Naive B cell (primary cell): ENCODE measurements at regions not wholly inside any gene's neighbourhood (a gene's known extent, or its start where the extent isn't known, plus 50 kb on each side); places are given as distances from the start of the nearest gene placed in this dataset.

Experiments used
- ATAC-seq, 2 donors: fragments of 150-1000 bp; cut with Tn5 transposase; 2 replicates each; pipeline ENCODE4 v1.10.0; 2021; ENCODE audit warnings: low read depth in 2 of 2, mild to moderate bottlenecking in 2 of 2, moderate library complexity in 2 of 2
- DNase-seq: peaks from one replicate; pipeline ENCODE4 v3.0.0; 2022
- H3K27ac Mint-ChIP-seq, 6 donors: one replicate each; pipeline ENCODE4 v1.8.0; 2020 to 2022; ENCODE audit warnings: mild to moderate bottlenecking in 6 of 6, mixed read lengths in 6 of 6, moderate library complexity in 5 of 6, inconsistent platforms in 2 of 6
- H3K27me3 Mint-ChIP-seq, 3 donors: one replicate each; pipeline ENCODE4 v1.8.0; 2021 to 2022; ENCODE audit warnings: mixed read lengths in 3 of 3, mild to moderate bottlenecking in 1 of 3
- H3K36me3 Mint-ChIP-seq, 2 donors: one replicate each; pipeline ENCODE4 v1.8.0; 2020 to 2022; ENCODE audit warnings: mixed read lengths in 2 of 2, inconsistent platforms in 1 of 2, mild to moderate bottlenecking in 1 of 2
- H3K4me1 Mint-ChIP-seq, 3 donors: one replicate each; pipeline ENCODE4 v1.8.0; 2020 to 2022; ENCODE audit warnings: mixed read lengths in 3 of 3, inconsistent platforms in 1 of 3, mild to moderate bottlenecking in 1 of 3, moderate library complexity in 1 of 3
- H3K4me3 Mint-ChIP-seq, 8 donors: one replicate each; pipeline ENCODE4 v1.8.0; 2020 to 2022; ENCODE audit warnings: mild to moderate bottlenecking in 8 of 8, mixed read lengths in 8 of 8, moderate library complexity in 8 of 8, inconsistent platforms in 2 of 8
- H3K9me3 Mint-ChIP-seq, 7 donors: one replicate each; pipeline ENCODE4 v1.8.0; 2020 to 2022; ENCODE audit warnings: mixed read lengths in 7 of 7, mild to moderate bottlenecking in 5 of 7, inconsistent platforms in 2 of 7, moderate library complexity in 1 of 7

- peak overlapping the region in 1 of 6 donors; percentile 37 for H3K27ac Mint-ChIP-seq
- no peak for DNase-seq
- no peaks in the 10 kb centered on the region for H3K27me3 Mint-ChIP-seq
- peaks cover 0 to 6% of the 10 kb centered on the region in 2 donors for H3K36me3 Mint-ChIP-seq
- H3K4me1 Mint-ChIP-seq = no peaks in the 10 kb centered on the region
- H3K4me3 Mint-ChIP-seq = no peak overlapping the region
- ATAC-seq = no peak
- H3K9me3 Mint-ChIP-seq = peaks cover 7 to 44% (median 17%) of the 10 kb centered on the region in 7 donors
Observed at GRCh38 chr14:44379292-44379977, 127.6 kb downstream of the FSCB start.

DNA sequence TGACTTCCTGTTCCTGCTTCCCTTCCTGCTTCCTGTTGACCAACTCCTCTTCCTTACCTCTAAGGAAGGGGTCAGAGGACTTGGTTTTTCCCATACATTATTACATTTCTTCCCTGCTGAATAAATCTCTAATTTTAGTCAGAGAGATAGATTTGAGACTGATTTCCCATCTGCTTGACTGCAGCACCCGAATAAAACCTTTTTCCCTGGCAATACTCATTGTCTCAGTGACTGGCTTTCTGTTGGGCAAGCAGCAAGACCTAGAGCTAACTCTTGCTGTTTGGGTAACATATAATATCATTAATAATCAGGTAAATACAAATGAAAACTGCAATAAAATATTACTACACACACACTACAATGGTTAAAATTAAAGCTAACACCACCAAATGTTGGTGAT lies 132.2 kb downstream of the FSCB start:
- ATAC-seq (no peak), DNase-seq (no peak)
- H3K27ac Mint-ChIP-seq = no peak overlapping the region
- H3K9me3 Mint-ChIP-seq = peaks cover 8 to 36% (median 20%) of the 10 kb centered on the region in 7 donors
- H3K4me3 Mint-ChIP-seq = no peak overlapping the region
- H3K27me3 Mint-ChIP-seq = no peaks in the 10 kb centered on the region
- no peaks in the 10 kb centered on the region for H3K4me1 Mint-ChIP-seq
- H3K36me3 Mint-ChIP-seq = peaks cover 0 to 6% of the 10 kb centered on the region in 2 donors

- no peak overlapping the region for H3K4me3 Mint-ChIP-seq
- H3K4me1 Mint-ChIP-seq = no peaks in the 10 kb centered on the region
- ATAC-seq = no peak
- no peak for DNase-seq
- H3K27ac Mint-ChIP-seq = no peak overlapping the region
- peaks cover 0 to 6% of the 10 kb centered on the region in 2 donors for H3K36me3 Mint-ChIP-seq
- H3K27me3 Mint-ChIP-seq = no peaks in the 10 kb centered on the region
- peaks cover 5 to 32% (median 20%) of the 10 kb centered on the region in 7 donors for H3K9me3 Mint-ChIP-seq
Observed at GRCh38 chr14:44372807-44373489, 134.1 kb downstream of the FSCB start.

DNA sequence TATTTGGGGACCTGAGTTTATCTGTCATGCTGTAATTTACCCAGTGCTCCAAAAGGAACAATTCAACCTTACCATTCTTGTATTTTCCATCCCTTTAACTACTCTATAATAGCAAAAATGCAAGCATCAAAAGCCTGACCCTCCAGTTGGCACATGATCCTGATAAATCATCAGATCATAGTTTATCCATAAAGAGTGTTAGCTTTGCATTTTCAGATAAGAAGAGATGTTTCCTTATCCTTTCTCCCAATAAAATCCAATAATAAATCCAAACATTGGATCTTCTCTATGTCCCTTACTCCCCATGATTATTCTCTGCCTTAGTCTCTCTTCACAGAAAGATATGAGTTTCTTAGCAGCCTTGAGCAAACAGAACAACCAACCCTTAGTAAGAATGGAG lies 134.9 kb downstream of the FSCB start:
- DNase-seq (no peak), ATAC-seq (no peak)
- no peak overlapping the region for H3K4me3 Mint-ChIP-seq
- H3K27ac Mint-ChIP-seq = no peak overlapping the region
- H3K9me3 Mint-ChIP-seq = peaks cover 5 to 25% (median 14%) of the 10 kb centered on the region in 7 donors
- H3K27me3 Mint-ChIP-seq = no peaks in the 10 kb centered on the region
- no peaks in the 10 kb centered on the region for H3K4me1 Mint-ChIP-seq
- peaks cover 0 to 3% of the 10 kb centered on the region in 2 donors for H3K36me3 Mint-ChIP-seq

- H3K27ac Mint-ChIP-seq = no peak overlapping the region
- H3K4me3 Mint-ChIP-seq = no peak overlapping the region
- ATAC-seq (no peak), DNase-seq (no peak)
- H3K4me1 Mint-ChIP-seq = no peaks in the 10 kb centered on the region
- H3K36me3 Mint-ChIP-seq = no peaks in the 10 kb centered on the region
- H3K9me3 Mint-ChIP-seq = peaks cover 4 to 11% (median 7%) of the 10 kb centered on the region in 7 donors
- H3K27me3 Mint-ChIP-seq = no peaks in the 10 kb centered on the region
Observed at GRCh38 chr14:44370727-44371126, 136.4 kb downstream of the FSCB start.

- H3K36me3 Mint-ChIP-seq = no peaks in the 10 kb centered on the region
- no peaks in the 10 kb centered on the region for H3K4me1 Mint-ChIP-seq
Observed at GRCh38 chr14:44369401-44370123, 137.5 kb downstream of the FSCB start.

GRCh38 chr14:44361083-44361482 lies 146.0 kb downstream of the FSCB start:
- Mint-ChIP-seq H3K27me3 (no peaks in the 10 kb centered on the region), H3K4me3 (no peak overlapping the region), H3K4me1 (no peaks in the 10 kb centered on the region), H3K9me3 (peaks cover 0 to 11% (median 5%) of the 10 kb centered on the region in 7 donors), H3K36me3 (no peaks in the 10 kb centered on the region), H3K27ac (no peak overlapping the region)
- DNase-seq (no peak), ATAC-seq (no peak)

More at GRCh38 chr14:44369401-44370123, 137.5 kb downstream of the FSCB start:
- Mint-ChIP-seq H3K9me3 (peaks cover 0 to 8% (median 4%) of the 10 kb centered on the region in 7 donors), H3K27me3 (no peaks in the 10 kb centered on the region), H3K4me3 (no peak overlapping the region), H3K27ac (no peak overlapping the region)
- no peak for DNase-seq
- ATAC-seq = no peak

GRCh38 chr14:44353805-44354204 lies 153.3 kb downstream of the FSCB start:
- Mint-ChIP-seq H3K27me3 (no peaks in the 10 kb centered on the region), H3K36me3 (no peaks in the 10 kb centered on the region), H3K4me3 (no peak overlapping the region), H3K27ac (no peak overlapping the region), H3K9me3 (peaks cover 0 to 12% (median 6%) of the 10 kb centered on the region in 7 donors), H3K4me1 (no peaks in the 10 kb centered on the region)
- DNase-seq (no peak), ATAC-seq (no peak)

- Mint-ChIP-seq H3K27me3 (no peaks in the 10 kb centered on the region), H3K27ac (no peak overlapping the region), H3K4me3 (no peak overlapping the region), H3K4me1 (no peaks in the 10 kb centered on the region), H3K36me3 (peaks cover 0 to 7% of the 10 kb centered on the region in 2 donors), H3K9me3 (peaks cover 5 to 17% (median 10%) of the 10 kb centered on the region in 7 donors)
- no peak for ATAC-seq
- no peak for DNase-seq
Observed at GRCh38 chr14:44352201-44352600, 154.9 kb downstream of the FSCB start.

DNA sequence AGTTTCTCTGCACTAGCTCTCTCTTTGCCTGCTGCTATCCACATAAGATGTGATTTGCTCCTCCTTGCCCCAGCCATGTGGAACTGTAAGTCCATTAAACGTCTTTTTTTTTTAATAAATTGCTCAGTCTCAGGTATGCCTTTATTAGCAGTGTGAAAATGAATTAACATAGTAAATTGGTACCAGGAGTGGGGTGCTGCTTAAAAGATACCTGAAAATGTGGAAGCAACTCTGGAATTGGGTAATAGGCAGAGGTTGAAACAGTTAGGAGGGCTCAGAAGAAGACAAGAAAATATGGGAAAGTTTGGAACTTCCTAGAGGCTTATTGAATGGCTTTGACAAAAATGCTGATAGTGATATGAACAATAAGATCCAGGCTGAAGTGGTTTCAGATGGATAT lies 159.8 kb downstream of the FSCB start:
- no peak for ATAC-seq
- no peak for DNase-seq
- no peaks in the 10 kb centered on the region for H3K4me1 Mint-ChIP-seq
- no peak overlapping the region for H3K4me3 Mint-ChIP-seq
- H3K27me3 Mint-ChIP-seq = no peaks in the 10 kb centered on the region
- H3K36me3 Mint-ChIP-seq = peaks cover 0 to 7% of the 10 kb centered on the region in 2 donors
- H3K27ac Mint-ChIP-seq = no peak overlapping the region
- peaks cover 3 to 27% (median 12%) of the 10 kb centered on the region in 7 donors for H3K9me3 Mint-ChIP-seq

GRCh38 chr14:44341116-44341515 lies 166.0 kb downstream of the FSCB start:
- H3K36me3 Mint-ChIP-seq = no peaks in the 10 kb centered on the region
- H3K4me3 Mint-ChIP-seq = no peak overlapping the region
- H3K27me3 Mint-ChIP-seq = no peaks in the 10 kb centered on the region
- no peaks in the 10 kb centered on the region for H3K4me1 Mint-ChIP-seq
- H3K9me3 Mint-ChIP-seq = peaks cover 0 to 8% (median 3%) of the 10 kb centered on the region in 7 donors
- H3K27ac Mint-ChIP-seq = no peak overlapping the region
- ATAC-seq = no peak
- no peak for DNase-seq

GRCh38 chr14:44339862-44340261 lies 167.2 kb downstream of the FSCB start:
- DNase-seq (no peak), ATAC-seq (no peak)
- Mint-ChIP-seq H3K4me3 (no peak overlapping the region), H3K9me3 (peaks cover 0 to 5% (median 0%) of the 10 kb centered on the region in 7 donors), H3K36me3 (no peaks in the 10 kb centered on the region), H3K4me1 (no peaks in the 10 kb centered on the region), H3K27ac (no peak overlapping the region), H3K27me3 (no peaks in the 10 kb centered on the region)

GRCh38 chr14:44339231-44339630 lies 167.9 kb downstream of the FSCB start:
- ATAC-seq = no peak
- no peak overlapping the region for H3K27ac Mint-ChIP-seq
- no peaks in the 10 kb centered on the region for H3K27me3 Mint-ChIP-seq
- H3K36me3 Mint-ChIP-seq = no peaks in the 10 kb centered on the region
- no peaks in the 10 kb centered on the region for H3K4me1 Mint-ChIP-seq
- peaks cover 0 to 5% (median 0%) of the 10 kb centered on the region in 7 donors for H3K9me3 Mint-ChIP-seq
- DNase-seq = no peak
- H3K4me3 Mint-ChIP-seq = no peak overlapping the region

GRCh38 chr14:44317441-44317746 lies 189.7 kb downstream of the FSCB start:
- Mint-ChIP-seq H3K27ac (no peak overlapping the region), H3K9me3 (peaks cover 4 to 22% (median 11%) of the 10 kb centered on the region in 7 donors), H3K4me1 (no peaks in the 10 kb centered on the region), H3K36me3 (no peaks in the 10 kb centered on the region), H3K4me3 (no peak overlapping the region), H3K27me3 (no peaks in the 10 kb centered on the region)
- DNase-seq (no peak), ATAC-seq (no peak)
